Liver (tissue), 3 donors: ENCODE measurements at regions not wholly inside any gene's neighbourhood (a gene's known extent, or its start where the extent isn't known, plus 50 kb on each side); places are given as distances from the start of the nearest gene placed in this dataset.

Experiments
- CTCF ChIP-seq: fragments of 150-350 bp; IDR thresholded peaks from 2 replicates; pipeline ENCODE4 v1.5.1; 2017; ENCODE audit warnings: improper control_type of control experiment, low read depth, low read length; ENCODE audit not compliant: missing input control
- FOXA1 ChIP-seq: IDR thresholded peaks from 2 replicates; pipeline ENCODE4 v1.6.1; 2016; ENCODE audit warnings: antibody characterized with exemption
- HNF4G ChIP-seq: IDR thresholded peaks from 2 replicates; pipeline ENCODE4 v1.6.1; 2016; ENCODE audit warnings: antibody characterized with exemption
- JUND ChIP-seq, 2 donors: IDR thresholded peaks; 2 replicates each; pipeline ENCODE4 v1.6.1; 2016; ENCODE audit warnings: antibody characterized with exemption in 2 of 2
- MAX ChIP-seq: IDR thresholded peaks from 2 replicates; pipeline ENCODE4 v1.6.1; 2016; ENCODE audit warnings: antibody characterized with exemption
- NR2F2 ChIP-seq: IDR thresholded peaks from 2 replicates; pipeline ENCODE4 v1.6.1; 2016; ENCODE audit warnings: antibody characterized with exemption
- RAD21 ChIP-seq, 2 donors: IDR thresholded peaks; 2 replicates each; pipeline ENCODE4 v1.6.1; 2016; ENCODE audit warnings: antibody characterized with exemption in 2 of 2, mild to moderate bottlenecking in 2 of 2
- TAF1 ChIP-seq: conservative IDR thresholded peaks from 2 replicates; pipeline ENCODE4 v1.6.1; 2016; ENCODE audit warnings: antibody characterized with exemption, mild to moderate bottlenecking
- YY1 ChIP-seq: IDR thresholded peaks from 2 replicates; pipeline ENCODE4 v1.6.1; 2016; ENCODE audit warnings: antibody characterized with exemption, mild to moderate bottlenecking
- TF ChIP-seq, protein P1 (sequence below): IDR thresholded peaks from 2 replicates; pipeline ENCODE4 v1.6.1; 2016; ENCODE audit warnings: antibody characterized with exemption, mild to moderate bottlenecking
- TF ChIP-seq, protein P2 (sequence below): IDR thresholded peaks from 2 replicates; pipeline ENCODE4 v1.6.1; 2016; ENCODE audit warnings: antibody characterized with exemption
- TF ChIP-seq, protein P3 (sequence below): IDR thresholded peaks from 2 replicates; pipeline ENCODE4 v1.6.1; 2016; ENCODE audit warnings: antibody characterized with exemption
- donor health status: healthy.
- donor health status: healthy.

GRCh38 chr4:123790681-123791080 lies 394.1 kb downstream of the SPRY1 start:
- TF ChIP-seq CTCF: no peak
- TF ChIP-seq, protein P1, sequence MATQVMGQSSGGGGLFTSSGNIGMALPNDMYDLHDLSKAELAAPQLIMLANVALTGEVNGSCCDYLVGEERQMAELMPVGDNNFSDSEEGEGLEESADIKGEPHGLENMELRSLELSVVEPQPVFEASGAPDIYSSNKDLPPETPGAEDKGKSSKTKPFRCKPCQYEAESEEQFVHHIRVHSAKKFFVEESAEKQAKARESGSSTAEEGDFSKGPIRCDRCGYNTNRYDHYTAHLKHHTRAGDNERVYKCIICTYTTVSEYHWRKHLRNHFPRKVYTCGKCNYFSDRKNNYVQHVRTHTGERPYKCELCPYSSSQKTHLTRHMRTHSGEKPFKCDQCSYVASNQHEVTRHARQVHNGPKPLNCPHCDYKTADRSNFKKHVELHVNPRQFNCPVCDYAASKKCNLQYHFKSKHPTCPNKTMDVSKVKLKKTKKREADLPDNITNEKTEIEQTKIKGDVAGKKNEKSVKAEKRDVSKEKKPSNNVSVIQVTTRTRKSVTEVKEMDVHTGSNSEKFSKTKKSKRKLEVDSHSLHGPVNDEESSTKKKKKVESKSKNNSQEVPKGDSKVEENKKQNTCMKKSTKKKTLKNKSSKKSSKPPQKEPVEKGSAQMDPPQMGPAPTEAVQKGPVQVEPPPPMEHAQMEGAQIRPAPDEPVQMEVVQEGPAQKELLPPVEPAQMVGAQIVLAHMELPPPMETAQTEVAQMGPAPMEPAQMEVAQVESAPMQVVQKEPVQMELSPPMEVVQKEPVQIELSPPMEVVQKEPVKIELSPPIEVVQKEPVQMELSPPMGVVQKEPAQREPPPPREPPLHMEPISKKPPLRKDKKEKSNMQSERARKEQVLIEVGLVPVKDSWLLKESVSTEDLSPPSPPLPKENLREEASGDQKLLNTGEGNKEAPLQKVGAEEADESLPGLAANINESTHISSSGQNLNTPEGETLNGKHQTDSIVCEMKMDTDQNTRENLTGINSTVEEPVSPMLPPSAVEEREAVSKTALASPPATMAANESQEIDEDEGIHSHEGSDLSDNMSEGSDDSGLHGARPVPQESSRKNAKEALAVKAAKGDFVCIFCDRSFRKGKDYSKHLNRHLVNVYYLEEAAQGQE: no peak
- no peak for TF ChIP-seq YY1
- no peak for TF ChIP-seq TAF1
- TF ChIP-seq JUND (IDR thresholded peaks at IDR 0.05): no peak
- TF ChIP-seq HNF4G: no peak
- TF ChIP-seq NR2F2: no peak
- TF ChIP-seq MAX: no peak
- TF ChIP-seq, protein P2, sequence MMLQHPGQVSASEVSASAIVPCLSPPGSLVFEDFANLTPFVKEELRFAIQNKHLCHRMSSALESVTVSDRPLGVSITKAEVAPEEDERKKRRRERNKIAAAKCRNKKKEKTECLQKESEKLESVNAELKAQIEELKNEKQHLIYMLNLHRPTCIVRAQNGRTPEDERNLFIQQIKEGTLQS: no peak
- TF ChIP-seq, protein P3, sequence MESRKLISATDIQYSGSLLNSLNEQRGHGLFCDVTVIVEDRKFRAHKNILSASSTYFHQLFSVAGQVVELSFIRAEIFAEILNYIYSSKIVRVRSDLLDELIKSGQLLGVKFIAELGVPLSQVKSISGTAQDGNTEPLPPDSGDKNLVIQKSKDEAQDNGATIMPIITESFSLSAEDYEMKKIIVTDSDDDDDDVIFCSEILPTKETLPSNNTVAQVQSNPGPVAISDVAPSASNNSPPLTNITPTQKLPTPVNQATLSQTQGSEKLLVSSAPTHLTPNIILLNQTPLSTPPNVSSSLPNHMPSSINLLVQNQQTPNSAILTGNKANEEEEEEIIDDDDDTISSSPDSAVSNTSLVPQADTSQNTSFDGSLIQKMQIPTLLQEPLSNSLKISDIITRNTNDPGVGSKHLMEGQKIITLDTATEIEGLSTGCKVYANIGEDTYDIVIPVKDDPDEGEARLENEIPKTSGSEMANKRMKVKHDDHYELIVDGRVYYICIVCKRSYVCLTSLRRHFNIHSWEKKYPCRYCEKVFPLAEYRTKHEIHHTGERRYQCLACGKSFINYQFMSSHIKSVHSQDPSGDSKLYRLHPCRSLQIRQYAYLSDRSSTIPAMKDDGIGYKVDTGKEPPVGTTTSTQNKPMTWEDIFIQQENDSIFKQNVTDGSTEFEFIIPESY: no peak
- TF ChIP-seq RAD21 (IDR thresholded peaks at IDR 0.05): no peak
- no peak for TF ChIP-seq FOXA1
